HG03432 (cell line): ENCODE measurements at regions not wholly inside any gene's neighbourhood (a gene's known extent, or its start where the extent isn't known, plus 50 kb on each side); places are given as distances from the start of the nearest gene placed in this dataset.
"Not testable (repeated sequence)": the region's sequence is repeated elsewhere in the genome, so short reads cannot be mapped to it uniquely, and the experiment has no call there.

Experiments
- ATAC-seq: cut with Tn5 transposase; IDR thresholded peaks from one replicate; pipeline ENCODE4 v1.9.1; 2021; ENCODE audit warnings: mild to moderate bottlenecking, moderate library complexity; ENCODE audit not compliant: unreplicated experiment

DNA sequence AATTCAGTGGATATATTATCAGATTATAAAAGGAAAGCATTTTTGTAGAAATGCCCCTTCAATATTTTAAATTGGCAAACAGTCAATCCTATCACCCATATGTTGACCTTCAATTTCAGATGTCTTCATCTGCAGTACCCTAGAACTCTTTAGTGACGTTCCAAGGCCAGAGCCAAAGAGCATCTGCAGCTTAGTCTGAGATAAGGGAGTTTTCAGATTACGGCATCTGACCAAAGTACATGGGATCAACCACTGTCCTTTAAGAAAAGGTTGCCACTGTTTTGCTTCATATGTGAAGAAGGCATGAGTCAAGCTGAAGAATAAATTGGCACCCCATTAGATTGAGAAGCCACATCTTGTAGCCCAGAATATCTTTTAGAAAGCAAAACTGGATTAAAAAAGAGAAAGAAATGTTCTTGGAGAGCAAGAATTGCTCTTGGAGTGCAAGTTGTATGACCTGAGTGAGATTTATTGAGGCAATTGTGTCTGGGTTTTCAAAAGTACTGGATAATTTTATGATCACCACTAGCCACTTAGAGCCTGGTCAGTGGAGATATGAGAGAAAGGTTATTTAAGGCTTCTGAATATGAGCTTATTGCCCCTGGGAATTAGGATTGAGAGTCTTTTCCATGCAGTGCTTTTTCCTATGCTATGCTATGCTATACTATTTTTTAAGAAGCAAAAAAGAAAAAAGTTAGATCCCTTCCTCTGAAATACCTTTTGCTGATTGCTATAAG, 251.9 kb upstream of the NR3C2 start:
- ATAC-seq = no peak

DNA sequence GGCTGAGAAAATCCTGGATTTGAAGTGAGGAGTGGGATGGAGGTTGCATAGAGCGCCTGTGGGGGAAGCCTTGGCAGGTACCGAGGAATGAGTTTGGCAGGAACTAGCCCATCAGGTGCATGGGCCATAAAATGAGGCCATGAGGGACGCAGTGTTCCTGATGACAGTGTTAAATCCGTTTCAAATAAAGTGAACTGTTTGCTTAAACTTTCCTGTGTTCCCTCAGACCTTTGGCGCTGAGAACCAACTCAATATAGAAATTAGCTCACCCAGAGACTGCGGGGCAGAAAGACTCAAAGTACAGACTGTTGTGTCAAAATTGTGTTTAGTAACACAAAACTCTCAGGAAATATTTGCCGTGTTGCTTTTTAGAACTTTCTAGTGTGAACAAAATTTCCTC, 250.0 kb upstream of the NR3C2 start:
- ATAC-seq = no peak

DNA sequence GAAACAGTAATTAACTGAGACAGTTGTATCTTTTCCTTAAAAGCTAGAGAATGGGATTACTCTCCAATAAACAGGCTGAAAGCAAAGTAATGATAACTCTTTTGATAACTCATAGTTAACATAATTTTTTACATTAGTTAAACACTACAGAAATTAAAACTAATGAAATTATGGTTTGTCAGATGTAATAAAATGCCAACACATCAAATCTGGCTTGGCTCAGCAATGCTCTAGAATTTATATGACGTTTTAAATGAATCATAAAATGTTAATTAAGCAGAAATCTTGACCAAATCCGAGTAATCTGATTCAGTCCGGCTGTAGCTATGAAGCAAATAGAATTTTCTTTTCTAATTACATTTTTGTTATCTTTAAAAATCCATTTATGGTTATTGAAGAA, 244.2 kb upstream of the NR3C2 start:
- no peak for ATAC-seq

DNA sequence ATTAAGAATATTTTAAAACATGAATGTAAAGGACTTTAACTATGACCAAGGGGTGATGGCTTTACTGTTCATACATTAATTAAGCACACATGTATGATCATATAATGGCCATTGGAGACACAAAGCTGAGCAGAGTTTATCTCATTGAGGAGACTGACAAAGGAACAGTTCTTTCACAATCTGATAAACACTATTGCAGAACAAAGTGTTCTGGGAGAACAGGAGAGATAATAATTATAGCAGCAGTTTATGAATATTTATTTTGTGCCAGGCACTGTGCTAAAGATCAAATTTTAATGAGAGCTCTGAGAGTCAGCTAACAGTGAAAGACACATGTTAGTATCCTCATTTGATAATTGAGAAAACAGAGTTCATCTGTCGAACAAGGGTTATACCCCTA, 242.4 kb upstream of the NR3C2 start:
- no peak for ATAC-seq

DNA sequence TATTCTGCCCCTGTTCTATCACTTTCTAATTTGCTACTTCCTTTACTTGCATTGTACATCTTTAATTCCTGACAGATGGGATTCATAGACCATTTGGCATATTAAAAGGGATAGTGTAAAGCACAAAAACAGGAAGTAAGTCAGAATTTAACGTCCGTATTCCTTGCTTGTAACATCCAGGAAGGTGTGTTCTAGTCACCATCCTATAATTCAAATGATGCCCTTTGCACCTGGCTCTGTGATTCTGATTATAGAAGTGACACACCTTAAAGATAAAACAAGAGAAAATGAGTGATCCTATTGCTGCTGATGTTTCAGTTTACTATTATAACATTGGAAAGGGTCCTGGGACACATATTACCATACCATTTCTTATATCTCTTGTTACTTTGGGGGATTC, 238.7 kb upstream of the NR3C2 start:
- no peak for ATAC-seq

DNA sequence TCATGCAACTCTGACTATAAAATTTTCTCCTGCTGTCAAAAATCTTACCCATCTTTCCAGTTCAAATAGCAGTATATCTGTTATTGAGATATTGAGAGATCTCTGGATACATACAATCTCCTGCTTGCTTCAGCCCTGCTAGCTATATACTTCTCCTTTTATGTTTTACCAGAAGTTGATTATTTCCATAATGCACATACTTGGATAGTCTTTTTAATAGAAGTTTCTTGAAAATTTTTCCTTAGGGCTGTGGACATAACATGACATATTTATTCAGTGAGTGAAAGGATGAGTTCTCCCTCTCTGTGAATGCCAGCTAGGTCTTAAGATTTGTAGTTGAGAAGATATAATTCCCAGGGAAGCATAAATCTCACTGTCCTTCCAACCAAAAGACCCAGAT, 234.1 kb upstream of the NR3C2 start:
- ATAC-seq = no peak

DNA sequence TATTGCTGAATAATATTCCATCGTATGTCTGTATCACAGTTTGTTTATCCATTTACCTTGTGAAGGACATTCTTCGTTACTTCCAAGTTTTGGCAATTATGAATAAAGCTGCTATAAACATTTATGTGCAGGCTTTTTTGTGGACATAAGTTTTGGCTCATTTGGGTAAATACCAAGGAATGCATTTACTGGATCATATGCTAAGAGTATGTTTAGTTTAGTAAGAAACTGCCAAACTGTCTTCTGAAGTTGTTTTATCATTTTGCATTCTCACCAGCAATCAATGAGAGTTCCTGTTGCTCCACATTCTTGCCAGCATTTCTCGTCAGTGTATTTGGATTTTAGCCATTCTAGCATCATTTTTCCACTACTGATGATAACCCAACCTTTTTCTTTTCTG, 232.7 kb upstream of the NR3C2 start:
- ATAC-seq = no peak

DNA sequence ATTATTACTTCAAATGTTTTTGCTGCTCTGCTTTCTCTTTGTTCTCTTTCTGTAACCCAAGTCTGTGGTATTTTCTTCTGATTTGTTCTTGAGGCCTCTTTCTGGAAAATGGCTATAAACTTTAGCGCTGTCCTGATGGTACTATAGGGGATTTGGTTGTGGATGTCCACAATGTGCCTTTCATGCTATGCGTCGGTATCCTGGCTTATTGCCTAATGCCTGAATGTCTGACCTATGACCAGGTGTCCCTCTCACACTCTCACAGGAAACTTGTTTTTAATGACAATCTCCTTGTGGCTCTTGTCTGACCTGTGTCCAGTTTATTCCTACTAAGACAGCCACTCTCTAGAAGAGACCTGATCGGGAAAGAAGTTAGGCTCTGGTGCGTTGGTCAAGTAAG, 222.4 kb upstream of the NR3C2 start:
- ATAC-seq = no peak

DNA sequence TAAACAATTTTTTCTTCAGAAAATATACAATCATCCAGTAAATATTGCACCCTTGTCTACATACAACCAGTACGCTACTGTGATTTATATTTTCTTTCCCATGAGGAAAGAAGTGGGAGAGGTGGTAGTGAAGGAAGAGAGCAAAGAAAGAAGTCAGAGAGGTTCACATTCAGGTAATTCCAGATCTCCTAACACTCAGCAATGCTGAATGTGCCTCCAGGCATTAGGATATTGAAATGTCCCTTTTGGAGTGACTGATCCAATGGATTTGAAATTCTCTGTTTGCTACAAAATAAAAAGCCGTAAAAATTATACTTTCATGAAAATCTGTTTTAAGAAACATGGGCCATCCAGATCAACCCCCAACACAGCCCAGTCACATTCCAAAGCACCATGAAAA, 211.9 kb upstream of the NR3C2 start:
- ATAC-seq = no peak

DNA sequence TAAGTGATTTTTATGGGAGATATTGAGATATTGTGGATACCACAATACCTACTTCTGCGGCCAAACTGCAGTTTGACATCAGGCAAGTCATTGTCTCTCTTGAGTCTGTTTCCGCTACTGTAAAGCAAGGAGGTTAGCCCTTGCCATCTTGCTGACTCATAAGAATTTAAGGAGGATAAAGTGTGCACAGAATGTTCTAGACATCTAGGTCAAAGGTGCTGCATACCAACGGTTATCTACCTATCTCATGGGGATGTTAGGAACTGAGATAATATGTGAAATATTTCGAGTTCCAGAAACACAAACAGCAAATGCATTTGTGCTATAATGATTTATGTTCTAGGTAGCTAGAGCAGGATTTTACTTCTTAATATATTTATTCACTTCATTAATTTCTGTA, 211.5 kb upstream of the NR3C2 start:
- no peak for ATAC-seq

DNA sequence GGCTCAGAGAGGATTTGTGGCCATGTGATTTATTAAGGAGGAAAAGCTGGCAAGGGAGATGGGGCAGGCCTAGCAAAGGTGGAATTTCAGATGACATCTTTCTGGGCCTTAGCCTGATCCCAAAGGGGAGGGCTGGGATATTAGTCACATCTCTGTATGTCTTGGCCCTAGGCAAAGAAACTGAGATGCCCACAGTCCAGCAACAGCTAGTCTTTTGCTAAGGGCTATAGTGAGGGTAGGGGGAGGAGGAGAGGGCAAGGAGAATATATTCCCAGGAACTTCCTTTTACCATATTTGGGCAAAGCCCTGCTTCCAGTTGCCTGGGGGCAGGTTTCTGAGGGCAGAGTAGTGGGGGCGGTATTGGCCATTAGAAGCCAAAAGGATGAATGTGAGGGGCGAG, 209.8 kb upstream of the NR3C2 start:
- ATAC-seq = no peak

DNA sequence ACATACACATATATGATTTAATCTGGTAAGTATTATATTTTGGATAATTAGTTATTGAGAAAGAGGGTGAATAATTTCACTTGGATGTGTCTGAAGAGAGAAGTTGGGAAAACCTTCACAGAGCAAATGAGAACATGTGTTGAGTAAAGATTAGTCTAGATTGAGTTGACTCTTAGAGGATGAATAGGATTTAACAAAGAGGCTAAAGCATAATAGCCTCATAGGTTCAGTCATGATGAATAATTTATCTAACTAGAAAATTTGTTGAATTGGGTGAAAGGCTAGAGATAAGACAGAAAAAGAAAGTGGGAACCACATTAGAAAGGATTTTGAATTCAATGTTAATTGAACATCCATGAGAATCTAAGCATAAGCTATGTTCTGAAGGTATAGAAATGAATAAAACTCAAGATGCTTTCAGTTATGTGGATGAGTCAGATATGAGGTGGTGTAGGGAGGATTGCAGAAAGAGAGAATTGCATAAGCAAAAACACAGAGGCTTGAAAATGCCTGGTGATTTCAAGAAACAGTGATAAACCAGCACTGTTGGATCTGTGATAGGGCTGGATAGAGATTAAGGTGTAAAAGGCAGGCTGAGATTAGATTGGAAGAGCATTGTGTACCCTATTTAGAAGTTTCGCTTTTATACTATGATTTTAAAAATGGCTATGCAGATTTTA, 207.6 kb upstream of the NR3C2 start:
- no peak for ATAC-seq

DNA sequence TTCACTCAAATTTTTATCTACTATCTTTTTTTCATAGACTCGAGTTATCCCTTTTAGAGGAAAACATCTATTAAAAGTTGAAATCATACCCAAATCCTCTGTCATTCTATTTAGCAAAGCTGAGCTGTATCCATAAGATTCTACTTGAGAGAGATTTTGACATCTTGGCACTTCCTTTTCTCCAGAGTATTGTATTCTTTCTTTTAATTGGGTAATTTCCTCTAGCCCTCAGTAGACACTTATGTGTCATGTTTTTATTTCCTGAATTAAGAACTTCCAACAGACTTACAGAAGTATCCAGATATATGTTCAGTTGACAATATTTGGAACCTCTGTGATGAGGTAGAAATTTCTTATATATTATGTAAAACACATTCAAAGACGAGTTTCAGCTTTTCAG, 201.6 kb upstream of the NR3C2 start:
- no peak for ATAC-seq

DNA sequence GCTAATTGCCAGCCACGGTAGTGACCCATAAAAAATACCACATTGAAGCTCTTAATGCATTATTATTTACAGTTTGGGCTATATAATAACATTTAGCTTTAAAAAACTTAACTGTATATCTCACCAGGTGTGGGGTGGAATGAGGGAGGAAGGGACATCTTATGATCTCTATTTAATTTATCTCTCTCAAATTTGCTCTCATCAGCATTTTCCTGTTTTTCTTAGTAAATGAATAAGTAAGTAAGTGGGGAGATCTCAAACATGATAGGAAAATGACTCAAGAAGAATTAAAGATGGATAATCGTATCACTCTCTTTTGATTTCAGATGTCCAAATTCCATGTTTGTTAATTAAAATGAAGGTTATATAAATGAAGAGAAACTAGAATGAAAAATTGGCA, 200.7 kb upstream of the NR3C2 start:
- ATAC-seq = no peak

DNA sequence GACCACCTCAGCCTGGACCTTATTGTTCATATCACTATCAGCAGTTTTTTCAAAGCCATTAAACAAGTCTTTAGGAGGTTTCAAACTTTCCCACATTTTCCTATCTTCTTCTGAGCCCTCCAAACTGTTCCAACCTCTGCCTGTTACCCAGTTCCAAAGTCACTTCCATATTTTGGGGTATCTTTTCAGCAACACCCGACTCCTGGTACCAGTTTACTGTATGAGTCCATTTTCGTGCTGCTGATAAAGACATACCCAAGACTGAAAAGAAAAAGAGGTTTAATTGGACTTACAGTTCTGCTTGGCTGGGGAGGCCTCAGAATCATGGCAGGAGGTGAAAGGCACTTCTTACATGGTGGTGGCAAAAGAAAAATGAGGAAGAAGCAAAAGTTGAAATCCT, 195.9 kb upstream of the NR3C2 start:
- ATAC-seq = not testable (repeated sequence)

DNA sequence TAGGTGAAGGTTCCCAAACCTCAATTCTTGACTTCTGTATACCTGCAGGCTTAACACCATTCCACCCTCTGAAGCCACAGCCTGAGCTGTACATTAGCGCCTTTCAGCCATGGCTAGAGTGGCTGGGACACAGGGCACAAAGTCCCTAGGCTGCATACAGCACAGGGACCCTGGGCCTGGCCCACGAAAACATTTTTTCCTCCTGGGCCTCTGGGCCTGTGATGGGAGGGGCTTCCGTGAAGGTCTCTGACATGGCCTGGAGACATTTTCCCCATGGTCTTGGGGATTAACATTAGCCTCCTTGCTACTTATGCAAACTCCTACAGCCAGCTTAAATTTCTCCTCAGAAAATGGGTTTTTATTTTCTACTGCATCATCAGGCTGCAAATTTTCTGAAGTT, 195.2 kb upstream of the NR3C2 start:
- ATAC-seq = not testable (repeated sequence)

DNA sequence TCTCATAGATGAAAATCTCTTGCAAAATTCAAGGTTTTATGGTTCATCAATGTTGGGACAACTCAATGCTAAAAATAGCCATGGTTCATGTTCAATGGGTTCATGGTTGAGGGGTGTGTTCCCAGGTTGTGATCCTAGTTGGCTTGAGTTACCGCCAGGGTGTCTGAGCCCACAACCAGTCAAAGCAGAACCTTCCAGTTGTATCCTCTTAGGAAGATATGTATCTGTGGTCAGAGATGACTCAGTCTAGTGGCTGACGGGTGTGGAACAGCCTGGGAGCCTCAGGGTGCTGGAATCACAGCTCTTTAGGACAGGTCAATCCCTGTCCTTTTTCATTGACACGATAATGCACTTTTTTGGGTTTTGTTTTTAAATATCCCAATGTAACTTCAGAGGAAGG, 192.3 kb upstream of the NR3C2 start:
- ATAC-seq = no peak

DNA sequence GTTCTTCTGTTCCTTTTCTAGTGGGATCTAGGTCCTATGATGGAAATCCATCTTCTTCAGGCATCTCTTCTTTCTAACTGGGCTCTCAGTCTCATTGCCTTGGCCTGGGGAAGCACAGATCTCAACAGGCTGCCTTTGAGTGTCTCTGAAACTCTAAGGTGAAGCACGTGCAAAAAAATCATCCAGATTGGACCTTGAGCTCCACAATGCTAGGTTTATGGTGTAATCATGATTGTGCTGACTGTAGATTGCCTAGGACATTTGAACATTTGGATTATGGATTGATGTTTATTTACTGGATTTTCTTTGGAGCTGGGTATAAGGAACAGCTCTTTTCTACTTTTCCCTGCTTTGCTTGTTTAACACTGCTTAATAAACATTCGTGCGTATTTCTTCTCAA, 191.5 kb upstream of the NR3C2 start:
- ATAC-seq = no peak

DNA sequence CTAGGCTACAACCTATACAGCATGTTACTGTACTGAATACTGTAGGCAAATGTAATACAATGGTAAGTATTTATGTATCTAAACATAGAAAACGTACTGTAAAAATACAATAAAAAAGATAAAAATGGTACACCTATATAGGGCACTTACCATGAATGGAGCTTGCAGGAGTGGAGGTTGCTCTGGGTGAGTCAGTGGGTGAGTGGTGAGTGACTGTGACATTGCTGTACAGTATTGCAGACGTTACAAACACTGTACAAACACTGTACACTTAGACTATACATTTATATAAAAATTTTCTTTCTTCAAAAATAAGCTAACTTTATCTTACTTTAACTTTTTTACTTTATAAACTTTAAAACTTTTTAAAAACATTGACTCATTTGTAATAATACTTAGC, 190.3 kb upstream of the NR3C2 start:
- ATAC-seq = no peak

DNA sequence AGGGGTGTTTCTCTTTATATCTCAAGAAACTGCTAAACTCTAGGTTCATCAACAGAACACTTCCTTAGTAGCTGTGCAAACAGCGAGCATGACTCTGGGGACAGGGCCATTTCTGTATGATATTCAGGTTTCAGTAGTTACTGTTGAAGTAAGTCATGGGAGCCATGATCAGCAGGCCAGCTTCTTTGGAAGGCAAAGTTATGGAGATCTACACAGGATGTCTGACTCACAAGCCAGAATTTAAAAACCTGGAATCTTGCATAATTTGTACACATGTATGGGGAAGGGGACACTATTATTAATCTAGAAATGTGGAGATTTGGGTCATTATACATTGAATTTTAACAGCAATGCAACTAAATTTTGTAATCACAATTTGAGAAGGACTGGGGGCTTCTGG, 187.8 kb upstream of the NR3C2 start:
- no peak for ATAC-seq

DNA sequence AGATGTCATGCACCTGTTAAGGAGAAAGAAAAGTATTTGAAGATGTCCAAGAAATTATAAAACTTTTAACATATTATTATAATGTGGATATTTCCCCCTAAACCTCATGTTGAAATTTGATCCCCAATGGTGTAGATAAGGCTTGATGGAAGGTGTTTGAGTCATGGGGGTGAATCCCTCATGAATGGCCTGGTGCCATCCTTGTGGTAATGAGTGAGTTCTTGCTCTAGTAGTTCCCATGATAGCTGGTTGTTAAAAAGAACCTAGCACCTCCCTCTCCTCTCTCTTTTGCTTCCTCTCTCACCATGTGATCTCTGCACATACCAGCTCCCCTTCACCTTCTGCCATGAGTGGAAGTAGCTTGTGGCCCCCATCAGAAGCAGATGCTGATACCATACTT, 176.6 kb upstream of the NR3C2 start:
- ATAC-seq = no peak

DNA sequence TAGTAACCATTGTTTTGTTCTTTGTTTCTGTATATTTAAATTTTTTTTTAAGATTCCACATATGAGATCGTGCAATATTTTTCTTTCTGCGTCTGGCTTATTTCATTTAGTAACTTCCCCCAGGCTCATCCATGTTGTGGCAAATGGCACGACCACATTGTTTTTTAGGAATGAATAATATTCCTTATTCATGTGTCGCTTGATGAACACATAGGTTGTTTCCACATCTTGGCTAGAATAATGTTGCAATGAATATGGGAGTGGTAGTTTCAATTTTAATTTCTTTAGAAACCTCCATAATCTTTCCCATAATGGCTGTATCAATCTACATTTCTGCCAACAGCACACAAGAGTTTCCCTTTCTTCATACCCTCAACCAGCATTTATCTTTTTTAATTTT, 166.8 kb upstream of the NR3C2 start:
- ATAC-seq = no peak
